ENCODE measurements at regions not wholly inside any gene's neighbourhood (a gene's known extent, or its start where the extent isn't known, plus 50 kb on each side); places are given as distances from the start of the nearest gene placed in this dataset.

DNA sequence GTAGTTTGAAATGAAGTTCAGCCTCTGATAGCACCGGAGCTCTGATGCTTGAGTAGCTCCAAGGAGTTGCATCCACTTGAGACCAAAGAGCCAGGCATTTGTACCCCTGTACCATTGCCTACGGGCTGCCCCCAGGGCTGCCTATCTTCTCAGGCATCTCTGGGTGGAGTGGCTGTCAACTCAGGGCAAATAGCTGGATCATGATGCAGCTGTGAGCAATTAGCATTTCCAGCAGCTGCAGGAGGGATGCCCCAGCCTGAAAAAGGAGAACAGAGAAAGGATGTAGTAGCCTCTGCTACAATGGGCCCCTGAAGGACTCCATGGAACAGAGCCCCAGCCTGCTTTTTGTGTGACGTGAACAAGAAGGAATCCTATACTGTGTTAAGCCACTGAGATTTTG lies 492.6 kb downstream of the BCOR start:
- DNase-seq (ENCODE audit: low spot score): no peak

DNA sequence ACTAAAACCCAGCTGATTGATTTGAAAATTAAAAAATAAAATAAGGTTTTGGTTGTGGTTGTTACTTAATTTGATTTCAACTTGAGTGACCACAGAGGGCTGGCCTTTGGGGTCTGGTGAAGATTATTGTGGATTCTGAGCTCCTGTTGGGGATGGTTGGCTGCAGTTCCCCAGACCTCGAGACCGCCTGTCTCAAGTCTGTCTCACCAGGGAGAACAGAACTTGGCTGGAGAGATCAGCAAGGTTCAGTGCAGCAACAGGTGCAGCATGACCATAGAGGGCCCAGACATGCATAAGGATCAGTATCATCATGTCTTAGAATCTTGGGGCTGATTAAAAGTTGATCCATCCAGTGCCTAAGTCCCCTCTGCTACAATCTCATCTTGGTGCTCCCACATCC lies 491.9 kb downstream of the BCOR start:
- DNase-seq (ENCODE audit: low spot score): no peak

DNA sequence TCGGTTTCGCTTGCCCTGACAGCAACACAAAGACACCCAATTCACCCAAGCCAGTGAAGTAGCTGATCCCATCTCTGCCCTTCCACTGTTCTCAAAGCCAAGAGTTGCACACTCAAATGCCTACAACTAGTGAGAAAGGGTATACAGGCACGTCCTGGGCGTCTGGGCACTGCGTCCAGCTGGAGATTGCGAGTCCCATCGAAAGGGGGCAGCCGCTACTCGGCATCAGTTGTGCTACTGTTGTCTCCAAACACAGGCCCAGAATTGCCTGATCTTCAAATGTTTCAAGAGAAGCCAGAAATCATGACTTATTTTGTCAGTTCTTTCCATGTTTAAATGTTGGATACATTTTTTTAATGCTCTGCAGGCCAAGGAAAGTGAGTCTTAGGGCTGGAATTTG lies 487.8 kb downstream of the BCOR start:
- no peak for DNase-seq (ENCODE audit: low spot score)

DNA sequence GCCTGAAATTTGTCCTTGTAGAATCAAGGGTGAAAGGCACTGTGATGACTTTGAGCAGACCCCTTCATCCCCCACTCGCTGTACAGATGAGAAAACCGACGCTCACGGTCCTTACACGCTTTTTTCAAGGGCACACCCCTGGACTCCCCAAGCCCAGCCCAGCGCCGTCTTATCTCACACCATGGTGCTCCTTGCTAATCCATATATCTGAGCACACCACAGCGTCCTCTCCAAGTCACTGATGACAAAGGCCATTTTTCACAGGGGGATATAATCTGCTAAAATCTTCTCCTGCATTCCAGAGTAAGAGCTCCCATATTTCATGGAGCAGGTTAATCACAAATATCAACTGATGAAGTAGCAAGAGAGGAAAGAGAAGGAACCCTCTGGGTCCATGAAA lies 486.3 kb downstream of the BCOR start:
- no peak for DNase-seq (ENCODE audit: low spot score)

DNA sequence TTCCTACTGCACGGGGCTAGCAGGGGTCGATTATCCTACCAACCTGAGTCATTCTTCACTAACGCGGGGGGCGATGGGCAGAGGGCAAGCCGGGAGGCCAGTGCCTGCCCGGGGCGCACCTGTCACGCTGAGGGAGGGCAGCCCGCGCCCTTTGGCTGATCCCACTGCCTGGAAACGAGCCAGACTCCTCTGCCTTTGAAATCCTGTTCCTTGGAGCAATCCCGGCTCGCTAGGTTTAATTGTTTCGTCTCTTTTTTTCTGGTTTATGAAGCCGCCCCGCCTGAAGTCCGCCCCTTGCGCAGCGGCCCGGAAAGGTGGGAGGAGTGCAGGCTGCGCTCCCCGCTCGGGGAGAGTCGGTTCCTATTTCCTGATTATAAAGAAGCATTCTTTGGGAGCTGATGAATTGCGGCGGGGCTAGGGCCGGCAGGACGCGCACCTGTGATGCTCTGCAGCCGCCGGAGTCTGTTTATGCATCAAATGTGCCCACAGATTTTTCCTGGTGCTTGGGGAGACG lies 484.2 kb downstream of the BCOR start:
- DNase-seq (ENCODE audit: low spot score): no peak

DNA sequence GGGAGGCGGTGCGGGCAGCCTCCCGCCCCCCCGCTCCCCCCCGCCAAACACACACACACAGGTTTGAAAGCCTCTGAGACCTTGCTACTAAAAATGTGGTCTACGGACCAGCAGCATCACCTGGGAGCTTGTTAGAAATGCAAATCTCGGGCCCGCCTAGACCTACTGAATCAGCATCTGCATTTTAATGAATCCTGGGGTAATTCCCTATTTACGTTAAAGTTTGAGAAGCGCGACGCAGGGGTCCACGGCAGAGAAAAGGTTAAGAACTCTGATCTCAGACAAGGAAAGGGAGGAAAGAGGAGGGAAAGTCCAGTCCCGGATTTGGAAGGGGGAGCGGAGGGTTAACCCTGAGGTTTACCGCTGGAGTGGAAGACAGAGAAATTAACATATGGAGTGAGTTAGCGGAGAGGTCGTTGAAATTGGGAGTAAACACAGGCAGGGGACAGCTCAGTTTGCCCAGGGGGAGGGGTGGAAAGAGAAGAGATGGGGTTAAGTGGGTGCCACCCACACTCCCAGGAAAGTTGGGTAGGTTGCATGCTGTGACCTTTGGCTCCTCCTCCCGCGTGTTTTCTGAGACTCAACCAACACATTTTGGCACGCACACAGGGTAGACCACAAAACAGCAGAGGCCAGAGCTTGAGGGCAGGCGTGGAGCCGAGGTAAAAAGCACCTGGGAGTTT lies 483.6 kb downstream of the BCOR start:
- peak; percentile 17 for DNase-seq (ENCODE audit: low spot score)

DNA sequence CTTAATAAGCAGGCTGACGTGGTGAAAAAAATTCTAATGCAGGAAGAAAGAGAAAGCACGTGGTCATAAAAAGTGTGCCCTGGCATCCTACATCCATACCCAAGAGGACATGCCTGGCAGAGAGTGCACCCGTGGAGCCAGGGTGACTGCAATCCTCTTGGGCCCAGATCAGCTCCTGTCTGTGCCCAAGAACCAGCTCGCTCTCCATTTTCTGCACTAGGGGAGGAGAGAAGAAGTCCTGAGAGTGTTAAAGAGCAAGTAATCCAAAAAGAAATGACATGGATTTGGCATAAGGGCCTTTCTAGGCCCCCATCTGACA lies 483.1 kb downstream of the BCOR start:
- no peak for DNase-seq (ENCODE audit: low spot score)

DNA sequence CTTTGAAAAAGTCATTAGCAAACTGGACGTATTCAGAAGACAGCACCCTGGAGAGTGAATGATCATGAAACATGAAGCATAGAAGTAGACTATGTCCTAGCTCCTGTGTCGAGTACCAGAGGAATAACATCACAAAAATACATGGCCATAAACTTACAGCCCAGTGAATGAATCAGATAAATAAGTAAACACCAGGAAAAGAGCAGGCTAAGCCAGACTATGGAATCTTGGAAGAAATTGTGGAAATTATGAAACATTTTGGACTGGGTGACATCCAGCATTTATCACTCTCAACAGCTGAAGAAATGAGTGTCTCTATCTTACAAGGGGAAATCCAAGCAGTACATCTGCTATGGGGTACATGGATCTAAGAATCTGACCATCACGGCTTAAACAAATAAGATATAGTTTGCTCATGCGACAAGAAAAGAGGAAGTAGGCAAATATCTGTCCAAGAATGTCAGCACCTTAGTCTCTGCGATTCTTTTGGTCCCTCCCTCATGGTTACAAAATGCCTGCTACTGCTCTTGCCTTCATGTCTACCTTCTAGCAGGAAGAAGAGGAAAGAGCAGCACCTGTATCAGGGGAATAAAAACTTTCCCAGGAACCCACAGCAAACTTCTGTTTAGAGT lies 481.5 kb downstream of the BCOR start:
- DNase-seq (ENCODE audit: low spot score): no peak

DNA sequence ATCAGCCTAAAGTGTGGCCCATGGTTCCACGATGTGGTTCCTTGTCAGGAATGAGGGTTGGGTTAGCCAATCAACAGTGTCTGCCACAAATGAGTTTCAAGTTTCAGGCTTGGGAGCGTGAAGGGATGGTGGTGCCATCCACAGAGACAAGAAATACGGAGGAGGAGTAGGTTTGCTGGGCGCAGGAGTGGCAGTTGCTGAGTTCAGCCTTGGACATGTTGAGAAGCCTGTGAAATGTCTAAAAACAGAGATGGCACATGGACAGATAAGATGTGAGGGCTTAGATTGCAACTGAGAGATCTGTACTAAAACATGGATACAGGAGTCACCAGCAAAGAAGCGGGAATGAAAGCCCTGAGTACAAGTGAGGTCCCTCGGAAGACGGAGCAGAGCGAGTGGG lies 481.0 kb downstream of the BCOR start:
- no peak for DNase-seq (ENCODE audit: low spot score)

DNA sequence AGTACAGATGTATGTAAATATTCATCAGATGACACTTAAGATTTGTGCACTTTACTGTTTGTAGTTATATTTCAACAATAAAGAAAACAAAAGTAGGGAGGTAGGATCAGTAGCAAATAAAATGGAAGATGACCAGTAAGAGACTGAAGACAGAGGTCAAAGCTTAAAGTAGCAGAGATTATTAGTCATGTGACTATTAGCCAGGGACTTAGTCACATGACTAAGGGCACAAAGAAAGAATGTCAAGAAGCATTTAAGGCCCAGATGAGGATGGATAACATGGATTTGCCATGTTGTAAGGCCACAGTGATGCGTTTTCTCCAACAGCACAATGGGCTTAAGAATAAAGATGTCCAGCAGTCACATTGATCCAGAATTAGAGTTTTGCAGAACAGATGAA lies 479.6 kb downstream of the BCOR start:
- DNase-seq (ENCODE audit: low spot score): no peak

DNA sequence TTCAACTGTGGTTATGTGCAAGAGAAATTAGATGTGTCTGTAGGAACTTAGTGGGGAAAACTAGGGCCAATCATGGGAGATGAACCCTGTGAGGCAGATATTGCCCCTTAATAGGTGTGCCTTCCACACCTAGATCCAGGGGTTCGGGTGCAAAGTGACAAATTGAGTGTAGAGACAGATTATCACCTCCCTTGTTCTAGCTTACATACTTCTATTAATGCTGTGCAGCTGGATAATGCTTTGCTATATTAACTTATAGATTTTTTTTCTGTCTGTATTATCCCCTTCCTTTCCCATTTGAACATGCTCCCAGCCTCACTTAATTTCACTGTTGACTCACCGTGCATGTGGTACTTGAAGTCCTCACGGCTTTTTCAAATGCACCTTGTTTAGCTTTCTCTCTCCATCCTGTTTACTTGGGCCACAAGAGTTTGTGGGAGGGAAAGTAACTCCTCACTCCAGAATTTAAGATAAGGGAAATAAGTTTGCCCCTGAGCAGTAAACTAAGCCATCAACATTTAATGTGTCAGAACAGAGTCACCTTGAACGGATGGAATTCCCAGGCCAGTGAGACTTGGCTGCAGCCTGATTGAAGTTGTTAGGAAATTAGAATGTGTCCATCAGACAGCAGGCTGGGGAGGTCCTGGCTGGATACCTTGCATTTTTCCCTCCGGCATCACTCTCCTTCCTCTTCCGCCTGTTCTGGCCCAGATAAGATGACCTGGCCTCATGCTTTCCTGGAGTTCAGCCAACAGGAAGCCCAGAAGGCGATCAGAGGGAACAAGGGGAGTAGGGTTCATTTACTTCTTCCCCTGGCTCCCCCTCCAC lies 478.4 kb downstream of the BCOR start:
- no peak for DNase-seq (ENCODE audit: low spot score)

DNA sequence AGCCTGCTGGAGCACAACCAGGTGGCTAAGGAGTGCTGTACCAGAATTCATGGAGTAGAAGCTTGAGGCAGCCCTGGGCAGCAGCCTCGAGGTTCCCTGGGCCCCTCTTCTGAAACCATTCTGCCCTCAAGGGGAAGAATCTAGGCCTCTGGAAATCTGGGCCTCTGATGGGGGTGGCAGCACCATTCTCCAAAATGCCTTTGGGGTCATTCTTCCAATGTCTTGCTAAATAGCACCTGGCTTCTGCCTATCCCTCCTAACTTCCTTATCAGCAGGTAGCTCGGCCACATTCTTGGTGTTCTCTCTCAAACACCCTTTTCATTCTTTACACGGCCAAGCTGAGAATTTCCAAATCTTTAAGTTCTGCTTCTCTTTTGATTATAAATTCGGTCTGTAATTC lies 473.6 kb downstream of the BCOR start:
- DNase-seq (ENCODE audit: low spot score): no peak

DNA sequence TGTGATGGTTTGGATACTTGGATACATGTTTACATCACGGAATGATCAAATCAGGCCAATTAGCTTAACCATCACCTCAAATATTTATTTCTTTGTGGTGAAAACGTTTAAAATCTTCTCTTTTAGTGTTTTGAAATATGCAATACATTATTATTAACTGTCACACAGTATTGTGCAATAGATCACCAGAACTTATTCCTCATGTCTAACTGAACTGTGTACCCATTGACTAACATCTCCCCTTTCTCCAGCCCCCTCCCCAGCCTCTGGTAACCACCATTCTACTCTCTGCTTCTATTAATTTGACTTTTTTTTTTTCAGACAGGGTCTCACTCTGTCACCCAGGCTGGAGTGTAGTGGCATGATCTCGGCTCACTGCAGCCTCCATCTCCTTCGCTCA lies 471.9 kb downstream of the BCOR start:
- DNase-seq (ENCODE audit: low spot score): no peak

DNA sequence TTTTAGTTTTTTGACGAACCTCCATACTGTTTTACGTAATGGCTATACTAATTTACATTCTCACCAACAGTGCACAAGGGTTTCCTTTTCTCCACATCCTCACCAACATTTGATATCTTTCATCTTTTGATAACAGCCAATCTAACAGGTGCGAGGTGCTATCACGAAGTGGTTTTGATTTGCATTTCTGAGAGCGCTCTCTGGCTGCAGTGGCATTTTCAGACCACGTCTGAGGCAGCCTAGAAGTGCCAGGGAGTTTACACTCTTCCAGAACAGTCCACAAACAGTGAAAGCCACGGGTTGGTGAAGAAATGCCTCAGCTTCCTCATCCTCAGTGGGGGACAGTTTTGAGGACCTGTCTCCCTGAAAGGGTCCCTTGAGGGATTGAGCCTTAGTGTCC lies 471.0 kb downstream of the BCOR start:
- no peak for DNase-seq (ENCODE audit: low spot score)

DNA sequence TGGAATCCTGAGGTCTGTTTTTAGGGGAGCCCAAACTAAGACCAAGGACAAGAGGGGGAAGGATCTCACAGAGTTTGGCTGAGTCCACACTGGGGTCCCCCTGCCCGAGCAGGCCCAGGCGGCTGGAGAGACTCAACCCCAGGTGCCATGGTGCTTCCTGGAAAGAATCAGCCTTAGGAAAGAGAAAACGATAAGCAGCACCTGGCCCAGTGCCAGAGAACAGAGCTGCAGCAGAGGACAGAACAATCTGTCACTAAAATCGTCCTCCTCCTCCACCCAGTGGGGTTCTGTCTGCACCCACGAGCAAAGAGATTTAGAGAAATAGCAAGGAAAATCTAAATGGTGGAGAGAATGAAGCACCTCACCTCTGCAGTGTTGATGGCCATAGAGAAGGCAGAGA lies 470.5 kb downstream of the BCOR start:
- no peak for DNase-seq (ENCODE audit: low spot score)

DNA sequence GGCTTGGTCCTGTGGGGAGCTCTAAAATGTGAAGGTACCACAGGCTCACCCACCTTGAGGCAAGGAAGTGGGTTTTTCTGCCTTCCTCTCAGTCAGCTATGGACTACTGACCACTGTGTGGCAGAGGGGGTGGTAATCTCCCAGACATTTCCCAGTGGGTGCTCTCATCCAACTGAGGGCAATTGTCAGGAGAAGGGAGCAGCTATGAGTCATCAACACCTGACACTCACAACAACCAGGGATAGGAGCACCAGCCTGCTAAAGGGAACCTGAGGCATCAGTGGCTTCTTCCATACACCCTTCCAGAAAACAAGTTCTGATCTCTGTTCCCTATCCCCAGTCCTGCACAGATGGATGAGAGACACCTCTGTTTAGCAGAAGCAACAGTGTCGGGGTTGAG lies 468.8 kb downstream of the BCOR start:
- no peak for DNase-seq (ENCODE audit: low spot score)

DNA sequence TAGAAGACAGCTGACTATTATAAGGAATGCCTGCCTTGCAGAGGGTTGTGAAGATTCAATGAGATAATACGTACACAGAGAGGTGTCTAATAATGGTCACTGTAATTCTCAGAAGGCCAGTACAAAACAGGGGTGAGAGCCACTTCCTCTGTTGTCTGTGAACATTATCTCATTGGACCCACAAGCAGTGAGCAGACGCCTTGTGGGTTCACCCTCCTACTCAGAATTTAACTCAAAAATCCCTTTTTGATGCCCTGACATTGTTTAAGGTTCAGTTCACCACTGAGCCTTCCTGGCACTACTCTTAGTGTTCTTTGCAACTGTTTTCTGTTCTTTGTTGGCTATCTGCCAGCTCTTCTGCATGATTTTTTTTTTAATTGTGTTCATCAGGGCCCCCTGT lies 467.4 kb downstream of the BCOR start:
- no peak for DNase-seq (ENCODE audit: low spot score)

DNA sequence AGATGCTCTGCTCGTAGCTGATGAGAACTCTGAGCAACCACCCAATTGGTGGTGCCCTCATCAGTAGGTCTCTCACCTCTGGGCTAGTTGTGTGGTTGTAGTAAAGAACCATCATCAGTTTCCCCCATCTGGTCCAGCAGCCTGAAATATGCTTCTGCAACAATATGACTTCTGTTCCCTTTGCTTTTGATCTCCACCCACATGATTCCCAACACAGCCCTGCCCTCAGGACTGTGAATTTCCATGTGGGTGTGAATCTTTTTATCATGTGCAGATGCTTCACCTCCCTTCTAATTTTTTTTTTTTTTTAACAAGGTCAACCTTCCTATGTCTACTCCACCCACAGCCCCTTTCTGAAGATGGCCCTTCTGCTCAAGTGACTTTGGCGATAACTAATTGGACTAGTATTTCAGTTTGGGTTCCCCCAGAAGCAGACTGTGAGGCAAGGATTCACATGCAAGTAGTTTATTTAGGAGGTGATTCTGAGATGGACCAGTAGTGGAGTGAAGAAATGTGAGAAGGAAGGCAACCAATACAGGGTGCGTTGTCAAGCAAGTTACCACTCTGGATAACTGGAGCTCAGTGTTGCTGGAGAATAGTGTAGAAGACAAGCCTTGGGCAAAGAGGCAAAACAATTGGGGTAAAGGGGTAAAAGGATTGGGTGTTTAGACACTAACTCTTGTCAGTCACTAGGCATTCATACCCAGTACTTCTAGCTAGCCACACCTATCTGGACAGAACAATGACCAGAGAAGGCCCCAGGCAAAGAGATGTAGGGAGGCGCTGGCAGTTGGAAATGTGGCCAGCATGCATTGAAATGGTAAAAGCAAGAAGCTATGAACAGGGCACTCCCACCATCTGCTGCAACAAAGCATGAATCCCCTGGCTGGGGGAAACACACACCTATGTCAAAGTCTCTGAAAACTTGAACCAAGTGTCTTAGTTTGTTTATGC lies 466.2 kb downstream of the BCOR start:
- DNase-seq (ENCODE audit: low spot score): no peak

DNA sequence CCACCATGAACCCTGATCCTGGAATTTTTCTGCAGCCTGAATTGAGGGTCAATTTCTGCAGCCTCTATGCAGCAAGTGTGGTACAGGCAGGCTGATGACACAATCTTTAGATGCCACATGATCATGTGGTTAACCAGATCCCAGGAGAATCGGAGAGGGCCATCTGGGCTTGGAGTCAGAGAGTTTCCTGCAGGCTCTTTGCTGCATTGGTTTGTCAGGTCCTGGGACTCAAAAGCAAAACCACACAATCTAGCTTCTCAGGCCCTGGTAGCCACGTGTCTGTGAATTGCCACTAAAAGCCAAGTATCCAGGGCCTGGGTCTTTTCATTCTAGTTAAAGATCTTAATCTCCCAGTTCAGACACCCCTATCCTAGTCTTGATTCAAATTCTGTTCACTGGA lies 464.5 kb downstream of the BCOR start:
- DNase-seq (ENCODE audit: low spot score): no peak

DNA sequence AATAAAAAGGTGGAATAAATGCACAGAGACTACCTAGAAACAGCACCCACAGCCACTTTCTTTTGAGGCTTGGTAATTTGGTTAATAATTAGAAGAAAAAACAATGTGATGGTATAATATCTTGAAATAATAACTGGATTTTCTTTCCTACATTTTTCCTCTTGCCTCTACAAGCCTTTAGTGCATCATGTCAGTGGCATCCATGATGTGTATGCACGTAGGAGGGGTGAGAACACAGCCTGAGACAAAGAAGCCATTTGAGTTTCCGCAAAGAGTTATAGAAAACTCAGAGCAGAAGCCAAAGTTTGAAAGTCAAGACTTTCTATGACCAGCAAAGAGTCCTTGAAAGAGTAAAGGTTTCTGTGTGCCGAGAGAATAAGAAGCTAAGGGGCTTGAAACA lies 461.3 kb downstream of the BCOR start:
- DNase-seq (ENCODE audit: low spot score): no peak

DNA sequence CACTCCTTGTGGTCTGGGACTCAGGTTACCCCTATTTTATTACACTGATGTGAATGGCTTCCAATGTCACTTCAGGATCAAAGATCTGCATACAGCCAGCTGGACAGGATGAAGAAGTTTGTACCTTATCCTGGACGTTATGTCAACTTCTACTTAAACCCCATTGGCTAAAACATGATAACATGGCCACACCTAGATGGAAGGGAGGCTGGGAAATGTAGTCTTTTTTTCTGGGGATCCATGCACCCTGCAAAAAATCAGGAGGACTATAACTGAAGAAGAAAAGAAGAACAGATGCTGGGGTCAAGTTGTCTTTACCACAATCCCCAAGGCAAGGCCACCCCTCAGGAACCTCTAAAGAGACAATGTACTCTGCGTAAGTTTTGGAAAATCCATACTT lies 459.2 kb downstream of the BCOR start:
- DNase-seq (ENCODE audit: low spot score): no peak

DNA sequence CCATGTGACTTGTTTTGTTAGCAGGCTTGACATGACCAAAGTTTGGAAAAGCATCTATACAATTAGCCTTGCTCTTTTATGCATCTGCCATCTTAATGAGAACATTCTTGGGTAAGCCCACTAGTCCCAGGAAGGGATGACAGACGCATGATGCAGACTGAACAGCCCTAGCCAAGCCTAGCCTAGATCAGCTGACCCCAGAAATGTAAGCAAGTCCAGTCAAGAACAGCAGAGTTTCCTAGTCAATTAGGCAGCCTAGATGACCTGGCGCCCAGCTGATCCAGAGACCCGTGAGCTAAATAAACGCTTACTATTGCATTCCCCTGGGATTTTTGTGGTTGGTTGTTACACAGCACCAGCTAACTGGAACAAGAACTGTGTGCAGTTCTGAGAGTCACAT lies 457.9 kb downstream of the BCOR start:
- no peak for DNase-seq (ENCODE audit: low spot score)
